Hepatocyte (in vitro differentiated cells): ENCODE measurements at regions not wholly inside any gene's neighbourhood (a gene's known extent, or its start where the extent isn't known, plus 50 kb on each side); places are given as distances from the start of the nearest gene placed in this dataset.

ENCODE experiments used
- EZH2phosphoT487 ChIP-seq: fragments of 200-600 bp; sonication (generic); IDR thresholded peaks from one replicate; pipeline ENCODE4 v1.6.1; 2018; ENCODE audit warnings: antibody characterized with exemption, mild to moderate bottlenecking, low read depth, moderate library complexity; ENCODE audit not compliant: unreplicated experiment, severe bottlenecking
- TF ChIP-seq, protein P1 (sequence below): fragments of 200-600 bp; sonication (generic); IDR thresholded peaks from 2 replicates; pipeline ENCODE4 v1.5.1; 2016; ENCODE audit warnings: antibody characterized with exemption, mild to moderate bottlenecking; ENCODE audit not compliant: poor library complexity

DNA sequence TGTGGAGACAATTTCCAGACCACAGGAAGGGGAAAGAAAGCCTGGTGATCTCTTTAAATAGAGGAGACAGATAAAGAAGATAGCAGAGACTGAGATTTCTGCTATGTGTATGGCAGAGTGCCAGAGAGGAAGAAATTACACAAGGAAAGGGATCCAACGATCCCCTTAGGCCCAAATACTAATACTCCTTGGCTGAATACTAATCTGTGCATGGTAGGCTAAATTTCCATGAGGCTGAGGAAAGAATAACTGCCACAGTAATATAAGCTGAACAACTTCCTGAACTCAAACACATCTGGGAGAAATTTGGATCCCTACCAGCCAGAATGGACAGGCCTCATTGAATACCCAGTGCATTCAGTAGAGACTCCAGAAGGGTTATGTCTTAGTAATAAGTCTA lies 83.3 kb upstream of the TNFAIP3 start:
- TF ChIP-seq, protein P1, sequence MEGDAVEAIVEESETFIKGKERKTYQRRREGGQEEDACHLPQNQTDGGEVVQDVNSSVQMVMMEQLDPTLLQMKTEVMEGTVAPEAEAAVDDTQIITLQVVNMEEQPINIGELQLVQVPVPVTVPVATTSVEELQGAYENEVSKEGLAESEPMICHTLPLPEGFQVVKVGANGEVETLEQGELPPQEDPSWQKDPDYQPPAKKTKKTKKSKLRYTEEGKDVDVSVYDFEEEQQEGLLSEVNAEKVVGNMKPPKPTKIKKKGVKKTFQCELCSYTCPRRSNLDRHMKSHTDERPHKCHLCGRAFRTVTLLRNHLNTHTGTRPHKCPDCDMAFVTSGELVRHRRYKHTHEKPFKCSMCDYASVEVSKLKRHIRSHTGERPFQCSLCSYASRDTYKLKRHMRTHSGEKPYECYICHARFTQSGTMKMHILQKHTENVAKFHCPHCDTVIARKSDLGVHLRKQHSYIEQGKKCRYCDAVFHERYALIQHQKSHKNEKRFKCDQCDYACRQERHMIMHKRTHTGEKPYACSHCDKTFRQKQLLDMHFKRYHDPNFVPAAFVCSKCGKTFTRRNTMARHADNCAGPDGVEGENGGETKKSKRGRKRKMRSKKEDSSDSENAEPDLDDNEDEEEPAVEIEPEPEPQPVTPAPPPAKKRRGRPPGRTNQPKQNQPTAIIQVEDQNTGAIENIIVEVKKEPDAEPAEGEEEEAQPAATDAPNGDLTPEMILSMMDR, result no peak
- TF ChIP-seq EZH2phosphoT487, result no peak
